ENCODE measurements at regions not wholly inside any gene's neighbourhood (a gene's known extent, or its start where the extent isn't known, plus 50 kb on each side); places are given as distances from the start of the nearest gene placed in this dataset.

DNA sequence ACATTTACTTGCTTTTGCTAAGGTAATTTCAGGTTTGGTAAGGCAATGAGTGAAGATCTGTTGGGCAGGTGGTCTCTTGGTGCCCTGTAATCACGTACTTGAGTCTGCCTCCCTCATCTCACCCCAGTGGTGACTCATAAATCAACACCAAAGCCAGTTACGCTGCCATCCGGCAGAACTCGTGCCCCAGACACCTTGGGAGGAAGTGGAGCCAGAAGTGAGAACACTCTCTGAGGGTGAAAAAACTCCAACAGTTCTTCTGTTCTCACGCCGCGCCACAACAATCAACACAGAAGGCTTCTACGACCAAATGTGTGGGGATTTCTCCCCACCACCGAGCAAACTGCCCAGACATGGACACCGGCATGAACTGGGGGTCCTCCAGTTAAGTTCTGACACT, 206.2 kb downstream of the ARL4C start:
- H3K36me3 ChIP-seq (ENCODE audit: insufficient read depth), result no peaks in the 10 kb centered on the region
- no peaks in the 10 kb centered on the region for H3F3A ChIP-seq (replicated peaks; ENCODE audit: low read depth)
- H3K9me2 ChIP-seq (ENCODE audit: insufficient read depth), result no peaks in the 10 kb centered on the region
- no peak overlapping the region for H3K27ac Mint-ChIP-seq
- no peak overlapping the region for H3K4me2 ChIP-seq
- no peaks in the 10 kb centered on the region for H3K36me3 Mint-ChIP-seq (ENCODE audit: low read depth)
- no peaks in the 10 kb centered on the region for H3K4me1 ChIP-seq (ENCODE audit: insufficient read depth)
- no peaks in the 10 kb centered on the region for H3K79me2 ChIP-seq (replicated peaks; ENCODE audit: insufficient read depth)
- ATAC-seq (no peak), DNase-seq (ENCODE audit: low spot score) (no peak)
- peaks cover 3% of the 10 kb centered on the region for H3K27me3 Mint-ChIP-seq (ENCODE audit: insufficient read depth, low read depth, poor library complexity)
- no peak overlapping the region for H3K4me3 Mint-ChIP-seq
- no peaks in the 10 kb centered on the region for H3K27me3 ChIP-seq (ENCODE audit: insufficient read depth)
- no peak overlapping the region for H3K27ac ChIP-seq (ENCODE audit: low read depth)
- H2AFZ ChIP-seq, result no peak overlapping the region
- H4K20me1 ChIP-seq (replicated peaks; ENCODE audit: insufficient read depth), result no peaks in the 10 kb centered on the region
- no peaks in the 10 kb centered on the region for H3K9me3 Mint-ChIP-seq
- TF ChIP-seq EZH2phosphoT487 (IDR thresholded peaks at IDR 0.05; ENCODE audit: unreplicated experiment) (no peak), NANOG (IDR thresholded peaks at IDR 0.05; ENCODE audit: borderline replicate concordance) (no peak), ZNF331 (CRISPR knock-in tag; IDR thresholded peaks at IDR 0.05; ENCODE audit: low read depth) (no peak), JUNB (IDR thresholded peaks at IDR 0.05; ENCODE audit: unreplicated experiment) (no peak), EZH2 (IDR thresholded peaks at IDR 0.05; ENCODE audit: low read depth, unreplicated experiment) (no peak), STAT1 (IDR thresholded peaks at IDR 0.05; ENCODE audit: unreplicated experiment) (no peak), ZNF114 (CRISPR knock-in tag; IDR thresholded peaks at IDR 0.05) (no peak)
- TF ChIP-seq, protein P1, sequence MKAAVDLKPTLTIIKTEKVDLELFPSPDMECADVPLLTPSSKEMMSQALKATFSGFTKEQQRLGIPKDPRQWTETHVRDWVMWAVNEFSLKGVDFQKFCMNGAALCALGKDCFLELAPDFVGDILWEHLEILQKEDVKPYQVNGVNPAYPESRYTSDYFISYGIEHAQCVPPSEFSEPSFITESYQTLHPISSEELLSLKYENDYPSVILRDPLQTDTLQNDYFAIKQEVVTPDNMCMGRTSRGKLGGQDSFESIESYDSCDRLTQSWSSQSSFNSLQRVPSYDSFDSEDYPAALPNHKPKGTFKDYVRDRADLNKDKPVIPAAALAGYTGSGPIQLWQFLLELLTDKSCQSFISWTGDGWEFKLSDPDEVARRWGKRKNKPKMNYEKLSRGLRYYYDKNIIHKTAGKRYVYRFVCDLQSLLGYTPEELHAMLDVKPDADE (IDR thresholded peaks at IDR 0.05), result no peak
- TF ChIP-seq, protein P2, sequence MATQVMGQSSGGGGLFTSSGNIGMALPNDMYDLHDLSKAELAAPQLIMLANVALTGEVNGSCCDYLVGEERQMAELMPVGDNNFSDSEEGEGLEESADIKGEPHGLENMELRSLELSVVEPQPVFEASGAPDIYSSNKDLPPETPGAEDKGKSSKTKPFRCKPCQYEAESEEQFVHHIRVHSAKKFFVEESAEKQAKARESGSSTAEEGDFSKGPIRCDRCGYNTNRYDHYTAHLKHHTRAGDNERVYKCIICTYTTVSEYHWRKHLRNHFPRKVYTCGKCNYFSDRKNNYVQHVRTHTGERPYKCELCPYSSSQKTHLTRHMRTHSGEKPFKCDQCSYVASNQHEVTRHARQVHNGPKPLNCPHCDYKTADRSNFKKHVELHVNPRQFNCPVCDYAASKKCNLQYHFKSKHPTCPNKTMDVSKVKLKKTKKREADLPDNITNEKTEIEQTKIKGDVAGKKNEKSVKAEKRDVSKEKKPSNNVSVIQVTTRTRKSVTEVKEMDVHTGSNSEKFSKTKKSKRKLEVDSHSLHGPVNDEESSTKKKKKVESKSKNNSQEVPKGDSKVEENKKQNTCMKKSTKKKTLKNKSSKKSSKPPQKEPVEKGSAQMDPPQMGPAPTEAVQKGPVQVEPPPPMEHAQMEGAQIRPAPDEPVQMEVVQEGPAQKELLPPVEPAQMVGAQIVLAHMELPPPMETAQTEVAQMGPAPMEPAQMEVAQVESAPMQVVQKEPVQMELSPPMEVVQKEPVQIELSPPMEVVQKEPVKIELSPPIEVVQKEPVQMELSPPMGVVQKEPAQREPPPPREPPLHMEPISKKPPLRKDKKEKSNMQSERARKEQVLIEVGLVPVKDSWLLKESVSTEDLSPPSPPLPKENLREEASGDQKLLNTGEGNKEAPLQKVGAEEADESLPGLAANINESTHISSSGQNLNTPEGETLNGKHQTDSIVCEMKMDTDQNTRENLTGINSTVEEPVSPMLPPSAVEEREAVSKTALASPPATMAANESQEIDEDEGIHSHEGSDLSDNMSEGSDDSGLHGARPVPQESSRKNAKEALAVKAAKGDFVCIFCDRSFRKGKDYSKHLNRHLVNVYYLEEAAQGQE (IDR thresholded peaks at IDR 0.05; ENCODE audit: unreplicated experiment), result no peak
- TF ChIP-seq, protein P3, sequence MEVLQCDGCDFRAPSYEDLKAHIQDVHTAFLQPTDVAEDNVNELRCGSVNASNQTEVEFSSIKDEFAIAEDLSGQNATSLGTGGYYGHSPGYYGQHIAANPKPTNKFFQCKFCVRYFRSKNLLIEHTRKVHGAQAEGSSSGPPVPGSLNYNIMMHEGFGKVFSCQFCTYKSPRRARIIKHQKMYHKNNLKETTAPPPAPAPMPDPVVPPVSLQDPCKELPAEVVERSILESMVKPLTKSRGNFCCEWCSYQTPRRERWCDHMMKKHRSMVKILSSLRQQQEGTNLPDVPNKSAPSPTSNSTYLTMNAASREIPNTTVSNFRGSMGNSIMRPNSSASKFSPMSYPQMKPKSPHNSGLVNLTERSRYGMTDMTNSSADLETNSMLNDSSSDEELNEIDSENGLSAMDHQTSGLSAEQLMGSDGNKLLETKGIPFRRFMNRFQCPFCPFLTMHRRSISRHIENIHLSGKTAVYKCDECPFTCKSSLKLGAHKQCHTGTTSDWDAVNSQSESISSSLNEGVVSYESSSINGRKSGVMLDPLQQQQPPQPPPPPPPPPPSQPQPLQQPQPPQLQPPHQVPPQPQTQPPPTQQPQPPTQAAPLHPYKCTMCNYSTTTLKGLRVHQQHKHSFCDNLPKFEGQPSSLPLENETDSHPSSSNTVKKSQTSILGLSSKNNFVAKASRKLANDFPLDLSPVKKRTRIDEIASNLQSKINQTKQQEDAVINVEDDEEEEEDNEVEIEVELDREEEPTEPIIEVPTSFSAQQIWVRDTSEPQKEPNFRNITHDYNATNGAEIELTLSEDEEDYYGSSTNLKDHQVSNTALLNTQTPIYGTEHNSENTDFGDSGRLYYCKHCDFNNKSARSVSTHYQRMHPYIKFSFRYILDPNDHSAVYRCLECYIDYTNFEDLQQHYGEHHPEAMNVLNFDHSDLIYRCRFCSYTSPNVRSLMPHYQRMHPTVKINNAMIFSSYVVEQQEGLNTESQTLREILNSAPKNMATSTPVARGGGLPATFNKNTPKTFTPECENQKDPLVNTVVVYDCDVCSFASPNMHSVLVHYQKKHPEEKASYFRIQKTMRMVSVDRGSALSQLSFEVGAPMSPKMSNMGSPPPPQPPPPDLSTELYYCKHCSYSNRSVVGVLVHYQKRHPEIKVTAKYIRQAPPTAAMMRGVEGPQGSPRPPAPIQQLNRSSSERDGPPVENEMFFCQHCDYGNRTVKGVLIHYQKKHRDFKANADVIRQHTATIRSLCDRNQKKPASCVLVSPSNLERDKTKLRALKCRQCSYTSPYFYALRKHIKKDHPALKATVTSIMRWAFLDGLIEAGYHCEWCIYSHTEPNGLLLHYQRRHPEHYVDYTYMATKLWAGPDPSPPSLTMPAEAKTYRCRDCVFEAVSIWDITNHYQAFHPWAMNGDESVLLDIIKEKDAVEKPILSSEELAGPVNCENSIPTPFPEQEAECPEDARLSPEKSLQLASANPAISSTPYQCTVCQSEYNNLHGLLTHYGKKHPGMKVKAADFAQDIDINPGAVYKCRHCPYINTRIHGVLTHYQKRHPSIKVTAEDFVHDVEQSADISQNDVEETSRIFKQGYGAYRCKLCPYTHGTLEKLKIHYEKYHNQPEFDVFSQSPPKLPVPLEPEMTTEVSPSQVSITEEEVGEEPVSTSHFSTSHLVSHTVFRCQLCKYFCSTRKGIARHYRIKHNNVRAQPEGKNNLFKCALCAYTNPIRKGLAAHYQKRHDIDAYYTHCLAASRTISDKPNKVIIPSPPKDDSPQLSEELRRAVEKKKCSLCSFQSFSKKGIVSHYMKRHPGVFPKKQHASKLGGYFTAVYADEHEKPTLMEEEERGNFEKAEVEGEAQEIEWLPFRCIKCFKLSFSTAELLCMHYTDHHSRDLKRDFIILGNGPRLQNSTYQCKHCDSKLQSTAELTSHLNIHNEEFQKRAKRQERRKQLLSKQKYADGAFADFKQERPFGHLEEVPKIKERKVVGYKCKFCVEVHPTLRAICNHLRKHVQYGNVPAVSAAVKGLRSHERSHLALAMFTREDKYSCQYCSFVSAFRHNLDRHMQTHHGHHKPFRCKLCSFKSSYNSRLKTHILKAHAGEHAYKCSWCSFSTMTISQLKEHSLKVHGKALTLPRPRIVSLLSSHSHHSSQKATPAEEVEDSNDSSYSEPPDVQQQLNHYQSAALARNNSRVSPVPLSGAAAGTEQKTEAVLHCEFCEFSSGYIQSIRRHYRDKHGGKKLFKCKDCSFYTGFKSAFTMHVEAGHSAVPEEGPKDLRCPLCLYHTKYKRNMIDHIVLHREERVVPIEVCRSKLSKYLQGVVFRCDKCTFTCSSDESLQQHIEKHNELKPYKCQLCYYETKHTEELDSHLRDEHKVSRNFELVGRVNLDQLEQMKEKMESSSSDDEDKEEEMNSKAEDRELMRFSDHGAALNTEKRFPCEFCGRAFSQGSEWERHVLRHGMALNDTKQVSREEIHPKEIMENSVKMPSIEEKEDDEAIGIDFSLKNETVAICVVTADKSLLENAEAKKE (CRISPR knock-in tag; IDR thresholded peaks at IDR 0.05), result no peak
- H3K4me3 ChIP-seq, result no peak overlapping the region
- peaks cover 4% of the 10 kb centered on the region; the same call in 1 of the 3 replicates for H3K4me1 Mint-ChIP-seq
